Activated naive CD4-positive, alpha-beta T cell treated with anti-CD3 and anti-CD28 coated beads, Interleukin-2, amount 10 ng/mL, durations not matched to agents 7 days and 5 days (primary cell): ENCODE measurements at regions not wholly inside any gene's neighbourhood (a gene's known extent, or its start where the extent isn't known, plus 50 kb on each side); places are given as distances from the start of the nearest gene placed in this dataset.
"Not testable (repeated sequence)": the region's sequence is repeated elsewhere in the genome, so short reads cannot be mapped to it uniquely, and the experiment has no call there.

Experiments
- CTCF ChIA-PET: fragments of 350-600 bp; sonication (Branson Sonifier 250); formaldehyde crosslinking; loops from one replicate; lab custom pipeline; 2021; ENCODE audit warnings: antibody characterized with exemption; lab: Charles Lee
- DNase-seq: peaks from one replicate; pipeline ENCODE4 v3.0.0-alpha.2; 2020
- H3K27ac Mint-ChIP-seq: one replicate; pipeline ENCODE4 v1.8.0; 2021; ENCODE audit warnings: mild to moderate bottlenecking, moderate library complexity, mixed read lengths
- H3K27me3 Mint-ChIP-seq: one replicate; pipeline ENCODE4 v1.8.0; 2021; ENCODE audit warnings: mild to moderate bottlenecking, mixed read lengths
- H3K36me3 Mint-ChIP-seq: one replicate; pipeline ENCODE4 v1.8.0; 2021; ENCODE audit warnings: mixed read lengths
- H3K4me1 Mint-ChIP-seq: one replicate; pipeline ENCODE4 v1.8.0; 2021; ENCODE audit warnings: mixed read lengths
- H3K4me3 Mint-ChIP-seq: one replicate; pipeline ENCODE4 v1.8.0; 2021; ENCODE audit warnings: mild to moderate bottlenecking, moderate library complexity, mixed read lengths
- H3K9me3 Mint-ChIP-seq: one replicate; pipeline ENCODE4 v1.8.0; 2021; ENCODE audit warnings: mixed read lengths

DNA sequence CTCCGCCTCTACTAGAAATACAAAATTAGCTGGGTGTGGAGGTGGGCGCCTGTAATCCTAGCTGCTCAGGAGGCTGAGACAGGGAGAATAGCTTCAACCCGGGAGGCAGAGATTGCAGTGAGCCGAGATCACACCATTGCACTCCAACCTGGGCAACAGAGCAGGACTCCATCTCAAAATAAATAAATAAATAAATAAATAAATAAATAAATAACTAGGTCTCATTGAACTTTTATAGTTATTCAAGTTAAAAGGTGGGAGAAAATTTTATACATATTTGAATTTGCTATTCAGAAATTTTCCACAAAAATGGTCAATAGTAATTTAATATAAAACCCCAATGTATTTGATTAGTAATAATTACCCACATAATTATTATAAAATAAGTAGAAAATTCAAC is 593.9 kb upstream of the CDH10 start:
- H3K9me3 Mint-ChIP-seq, CTCF ChIA-PET, H3K27ac Mint-ChIP-seq, H3K27me3 Mint-ChIP-seq, H3K4me1 Mint-ChIP-seq, DNase-seq, H3K36me3 Mint-ChIP-seq, H3K4me3 Mint-ChIP-seq: not testable (repeated sequence)

DNA sequence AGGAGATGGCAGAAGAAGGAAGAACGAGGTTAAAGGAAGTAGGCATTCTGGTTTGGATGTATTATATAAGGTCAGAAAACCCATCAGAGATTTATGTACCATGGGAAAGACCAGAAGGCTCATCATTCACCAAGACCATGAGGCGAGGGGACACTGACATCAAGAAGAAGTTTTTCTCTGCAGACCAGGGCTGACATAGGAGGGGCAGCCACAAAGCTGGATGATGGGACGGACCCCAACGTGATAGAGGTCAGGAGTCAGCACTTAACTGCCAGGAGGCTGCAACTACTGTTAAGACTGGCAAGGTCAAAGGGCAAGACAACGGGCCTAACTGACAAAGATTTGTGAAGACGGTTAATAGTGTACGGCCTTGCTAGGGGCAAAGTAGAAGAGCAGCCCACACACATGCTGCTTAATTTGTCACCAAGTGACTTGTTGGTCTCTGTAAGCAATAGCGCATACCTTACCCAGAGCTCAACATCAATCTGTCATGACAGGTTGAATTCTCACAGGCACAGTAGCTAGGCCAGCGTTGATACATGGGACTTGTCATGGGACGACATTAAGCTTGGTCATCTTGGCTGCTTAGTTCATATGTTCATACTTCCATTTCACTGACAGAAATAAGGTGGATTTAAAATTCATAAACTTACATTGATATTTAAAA is 579.7 kb upstream of the CDH10 start:
- CTCF ChIA-PET: no interaction called here
- Mint-ChIP-seq H3K4me1 (no peaks in the 10 kb centered on the region), H3K36me3 (no peaks in the 10 kb centered on the region), H3K27me3 (no peaks in the 10 kb centered on the region), H3K9me3 (peaks cover under 1% of the 10 kb centered on the region), H3K27ac (no peak overlapping the region), H3K4me3 (no peak overlapping the region)
- no peak for DNase-seq

DNA sequence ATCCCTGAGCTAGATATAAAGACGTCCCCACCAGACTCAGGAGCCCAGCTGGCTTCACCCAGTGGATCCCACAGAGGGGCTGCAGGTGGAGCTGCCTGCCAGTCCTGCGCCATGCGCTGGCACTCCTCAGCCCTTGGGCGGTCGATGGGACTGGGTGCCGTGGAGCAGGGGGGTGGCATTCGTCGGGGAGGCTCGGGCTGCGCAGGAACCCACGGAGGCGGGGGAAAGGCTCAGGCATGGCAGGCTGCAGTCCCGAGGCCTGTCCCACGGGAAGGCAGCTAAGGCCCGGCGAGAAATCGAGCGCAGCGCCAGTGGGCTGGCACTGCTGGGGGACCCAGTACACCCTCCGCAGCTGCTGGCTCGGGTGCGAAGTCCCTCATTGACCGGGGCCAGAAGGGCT is 555.1 kb upstream of the CDH10 start:
- H3K4me3 Mint-ChIP-seq, DNase-seq, H3K4me1 Mint-ChIP-seq, H3K36me3 Mint-ChIP-seq, H3K27ac Mint-ChIP-seq, H3K27me3 Mint-ChIP-seq, CTCF ChIA-PET: not testable (repeated sequence)
- H3K9me3 Mint-ChIP-seq: peaks cover 13% of the 10 kb centered on the region

DNA sequence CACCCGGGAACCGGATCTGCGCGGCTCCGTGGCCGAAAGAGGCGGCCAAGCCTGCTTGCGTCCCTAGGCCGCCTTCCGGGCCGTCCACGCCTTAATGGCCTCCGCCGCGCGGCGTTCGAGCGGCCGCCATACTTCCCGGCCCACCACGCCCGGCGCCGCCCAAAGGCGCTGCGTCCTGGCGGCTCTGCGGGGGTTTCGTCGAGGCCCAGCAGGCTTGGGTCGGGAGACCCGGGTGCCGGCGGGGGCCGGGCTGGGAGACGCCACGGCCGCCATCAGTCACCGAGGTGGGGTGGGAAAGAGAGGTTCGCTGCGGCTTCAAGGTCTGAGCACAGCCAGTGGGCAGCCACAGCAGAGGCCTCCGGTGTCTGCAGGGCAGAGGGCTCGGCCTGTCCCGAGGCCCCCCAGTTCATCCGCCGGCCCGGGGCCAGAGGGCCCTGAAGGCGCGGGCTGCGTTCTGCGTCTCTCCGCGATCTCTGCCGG is 545.8 kb upstream of the CDH10 start:
- Mint-ChIP-seq H3K36me3 (no peaks in the 10 kb centered on the region), H3K9me3 (peaks cover 10% of the 10 kb centered on the region), H3K27ac (no peak overlapping the region), H3K4me3 (no peak overlapping the region), H3K27me3 (no peaks in the 10 kb centered on the region), H3K4me1 (no peaks in the 10 kb centered on the region)
- no peak for DNase-seq
- CTCF ChIA-PET: no interaction called here

DNA sequence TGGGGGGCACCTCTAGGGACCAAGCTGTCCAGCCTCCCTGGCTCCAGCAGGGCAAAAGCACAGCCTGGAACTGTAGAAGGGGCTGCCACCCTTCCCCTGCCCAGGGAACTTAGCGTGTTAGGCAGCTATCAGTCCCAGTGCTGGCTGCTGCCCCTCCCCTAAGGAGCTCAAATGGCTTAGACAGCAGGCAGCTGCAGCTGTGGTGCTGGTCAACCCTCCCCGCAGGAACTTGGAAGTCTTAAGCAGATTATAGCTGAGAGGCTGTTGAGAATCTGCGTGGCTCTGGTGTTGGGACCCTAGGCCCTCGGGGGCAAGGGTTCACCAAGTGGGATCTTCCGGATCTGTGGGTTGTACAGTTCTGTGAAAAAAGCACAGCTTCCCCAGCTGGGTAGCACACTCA is 536.5 kb upstream of the CDH10 start:
- Mint-ChIP-seq H3K27me3 (no peaks in the 10 kb centered on the region), H3K4me1 (no peaks in the 10 kb centered on the region), H3K27ac (no peak overlapping the region), H3K4me3 (no peak overlapping the region), H3K36me3 (no peaks in the 10 kb centered on the region), H3K9me3 (peaks cover 20% of the 10 kb centered on the region)
- DNase-seq: no peak
- CTCF ChIA-PET: no interaction called here

DNA sequence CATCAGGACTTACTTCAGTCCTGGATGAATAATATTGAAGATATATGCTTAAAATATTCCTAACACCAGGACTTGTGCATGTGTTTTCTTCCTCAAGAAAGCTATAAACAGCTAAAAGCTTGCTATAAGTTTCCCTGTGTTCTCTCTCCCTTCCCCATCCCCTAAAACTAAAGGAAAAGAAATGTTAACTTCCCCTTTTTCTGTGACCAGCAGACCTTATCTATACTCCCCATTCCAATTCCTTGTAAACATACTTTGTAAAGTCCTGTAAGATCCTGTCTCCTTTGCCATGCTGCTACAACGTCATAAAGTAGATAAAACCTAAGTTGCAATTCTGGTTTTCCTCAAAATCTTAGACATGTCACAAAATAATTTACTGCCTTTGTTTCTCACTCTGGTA is 517.8 kb upstream of the CDH10 start:
- H3K27me3 Mint-ChIP-seq, H3K4me3 Mint-ChIP-seq, DNase-seq, H3K4me1 Mint-ChIP-seq, H3K27ac Mint-ChIP-seq, H3K36me3 Mint-ChIP-seq, CTCF ChIA-PET: not testable (repeated sequence)
- peaks cover 14% of the 10 kb centered on the region for H3K9me3 Mint-ChIP-seq

DNA sequence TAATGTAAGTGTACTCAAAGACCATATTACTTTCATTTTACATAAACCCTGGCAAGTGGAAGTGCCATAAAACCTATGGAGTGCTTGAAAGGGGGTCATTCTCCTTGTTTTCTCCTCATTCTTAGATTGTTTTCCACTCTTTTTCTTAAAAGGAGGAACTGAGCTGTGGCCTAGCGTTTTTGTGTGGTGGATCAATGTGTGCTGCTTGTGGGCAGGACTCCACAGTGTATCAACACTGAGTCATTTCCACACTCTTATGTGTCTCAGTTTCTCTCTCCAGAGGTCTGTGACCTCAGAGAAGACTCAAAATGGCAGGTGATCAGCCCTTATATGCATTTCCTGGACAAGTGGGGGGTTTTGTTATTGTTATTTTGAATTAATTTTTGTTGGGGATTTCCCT is 516.1 kb upstream of the CDH10 start:
- no peak overlapping the region for H3K27ac Mint-ChIP-seq
- CTCF ChIA-PET: no interaction called here
- H3K9me3 Mint-ChIP-seq: peaks cover 15% of the 10 kb centered on the region
- no peak overlapping the region for H3K4me3 Mint-ChIP-seq
- H3K27me3 Mint-ChIP-seq: no peaks in the 10 kb centered on the region
- DNase-seq: no peak
- H3K4me1 Mint-ChIP-seq: no peaks in the 10 kb centered on the region
- H3K36me3 Mint-ChIP-seq: no peaks in the 10 kb centered on the region

DNA sequence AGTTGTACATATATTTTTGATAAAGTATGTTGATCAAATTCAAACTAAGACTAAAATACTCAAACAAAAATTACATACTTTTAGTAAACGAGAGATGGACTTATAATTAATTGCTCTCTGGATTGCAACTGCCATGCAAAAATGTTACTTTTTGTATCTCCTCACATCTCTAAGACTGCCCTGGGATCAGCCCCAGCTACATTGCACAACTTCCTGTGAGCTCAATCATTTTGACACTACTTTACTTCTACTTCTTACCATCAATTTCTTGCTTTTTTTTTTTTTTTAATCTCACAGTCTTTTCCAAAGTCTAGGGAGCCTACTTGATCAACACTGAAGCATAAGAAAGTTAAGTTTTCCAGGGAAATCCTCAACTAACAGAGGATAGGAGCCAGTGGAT is 506.0 kb upstream of the CDH10 start:
- no peaks in the 10 kb centered on the region for H3K36me3 Mint-ChIP-seq
- DNase-seq: no peak
- no peaks in the 10 kb centered on the region for H3K27me3 Mint-ChIP-seq
- H3K9me3 Mint-ChIP-seq: peaks cover 16% of the 10 kb centered on the region
- CTCF ChIA-PET: no interaction called here
- no peak overlapping the region for H3K27ac Mint-ChIP-seq
- H3K4me3 Mint-ChIP-seq: no peak overlapping the region
- no peaks in the 10 kb centered on the region for H3K4me1 Mint-ChIP-seq

DNA sequence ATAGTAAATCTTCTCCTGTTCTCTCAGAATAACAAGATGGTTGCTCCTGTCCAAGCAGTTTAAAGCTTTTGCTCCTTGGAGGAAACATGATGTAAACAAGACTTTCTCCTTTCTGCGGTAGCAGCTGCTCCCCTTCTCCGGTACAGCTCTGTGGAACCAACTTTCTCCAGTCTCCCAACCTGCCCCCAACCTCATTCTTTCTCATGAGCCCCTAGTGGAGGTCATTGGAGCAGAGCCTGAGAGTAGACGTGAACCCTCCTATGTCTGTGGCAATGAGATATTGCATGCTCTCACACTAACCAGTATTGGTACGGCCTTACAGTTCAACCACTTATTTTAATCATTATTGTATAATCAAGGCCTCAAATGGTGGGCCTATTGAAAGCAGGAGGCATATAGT is 483.8 kb upstream of the CDH10 start:
- Mint-ChIP-seq H3K9me3 (peaks cover 5% of the 10 kb centered on the region), H3K27me3 (no peaks in the 10 kb centered on the region), H3K4me1 (no peaks in the 10 kb centered on the region), H3K4me3 (no peak overlapping the region), H3K27ac (no peak overlapping the region), H3K36me3 (no peaks in the 10 kb centered on the region)
- DNase-seq: no peak
- CTCF ChIA-PET: no interaction called here

DNA sequence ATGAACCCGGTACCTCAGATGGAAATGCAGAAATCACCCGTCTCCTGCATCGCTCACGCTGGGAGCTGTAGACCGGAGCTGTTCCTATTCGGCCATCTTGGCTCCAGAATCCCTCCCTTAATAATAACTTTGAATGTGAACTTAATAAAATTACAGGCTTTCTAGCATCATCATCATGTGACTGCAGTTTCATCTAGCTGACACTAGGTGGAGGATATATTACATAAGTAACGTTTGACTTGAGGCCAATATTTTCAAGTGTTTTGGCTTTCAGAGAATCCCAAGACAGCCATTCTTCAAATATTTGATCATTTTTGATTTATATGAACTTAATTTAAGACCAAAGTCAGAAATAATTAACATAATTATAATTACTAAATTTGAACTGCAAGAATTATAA is 474.9 kb upstream of the CDH10 start:
- Mint-ChIP-seq H3K27ac (no peak overlapping the region), H3K9me3 (peaks cover 8% of the 10 kb centered on the region), H3K4me3 (no peak overlapping the region), H3K27me3 (no peaks in the 10 kb centered on the region), H3K4me1 (no peaks in the 10 kb centered on the region), H3K36me3 (no peaks in the 10 kb centered on the region)
- no peak for DNase-seq
- CTCF ChIA-PET: interaction anchor here (0.6 kb wide), 1 partner anchor 1035 kb away, joined by 4 read pairs; no protein-coding TSS in a partner anchor

DNA sequence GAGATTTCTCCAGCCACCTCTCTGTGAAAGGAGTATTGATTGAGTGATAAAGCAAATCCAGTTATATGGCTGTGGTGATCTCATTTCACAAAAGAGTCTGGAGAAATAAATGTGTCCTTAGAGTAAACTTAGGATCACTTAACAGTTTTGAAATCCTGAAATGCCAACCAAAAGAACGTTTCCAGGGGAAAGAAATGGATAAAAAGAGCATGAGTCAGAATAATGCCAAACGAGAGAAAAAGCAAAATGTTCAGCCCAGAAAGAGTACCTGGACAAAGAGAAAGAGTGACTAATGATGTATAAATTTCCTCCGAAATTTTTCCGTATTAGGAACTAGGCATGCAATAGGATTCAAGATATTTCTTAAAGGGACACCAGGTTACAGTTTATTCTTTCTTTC is 463.1 kb upstream of the CDH10 start:
- DNase-seq: no peak
- no peak overlapping the region for H3K4me3 Mint-ChIP-seq
- no peaks in the 10 kb centered on the region for H3K36me3 Mint-ChIP-seq
- CTCF ChIA-PET: no interaction called here
- H3K4me1 Mint-ChIP-seq: no peaks in the 10 kb centered on the region
- no peaks in the 10 kb centered on the region for H3K27me3 Mint-ChIP-seq
- H3K9me3 Mint-ChIP-seq: peaks cover 10% of the 10 kb centered on the region
- H3K27ac Mint-ChIP-seq: no peak overlapping the region

DNA sequence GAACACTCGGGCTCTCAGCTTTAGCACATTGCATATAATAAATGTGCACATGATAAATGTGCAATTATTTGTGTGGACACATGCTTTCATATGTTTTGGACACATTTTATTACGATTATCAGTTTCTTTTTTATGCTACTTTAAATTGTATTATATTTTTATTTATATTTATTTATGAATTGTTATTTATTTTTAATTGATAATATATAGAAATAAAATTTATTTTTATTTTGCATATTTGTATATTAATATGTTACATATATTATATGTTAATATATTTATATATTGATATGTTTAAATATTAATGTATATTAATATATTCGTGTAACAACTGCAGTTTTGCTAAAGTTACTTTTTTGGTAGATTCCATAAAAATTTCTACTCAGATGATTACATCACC is 454.8 kb upstream of the CDH10 start:
- no peak for DNase-seq
- Mint-ChIP-seq H3K36me3 (no peaks in the 10 kb centered on the region), H3K4me1 (no peaks in the 10 kb centered on the region), H3K9me3 (peaks cover 6% of the 10 kb centered on the region), H3K27me3 (no peaks in the 10 kb centered on the region), H3K4me3 (no peak overlapping the region), H3K27ac (no peak overlapping the region)
- CTCF ChIA-PET: no interaction called here

DNA sequence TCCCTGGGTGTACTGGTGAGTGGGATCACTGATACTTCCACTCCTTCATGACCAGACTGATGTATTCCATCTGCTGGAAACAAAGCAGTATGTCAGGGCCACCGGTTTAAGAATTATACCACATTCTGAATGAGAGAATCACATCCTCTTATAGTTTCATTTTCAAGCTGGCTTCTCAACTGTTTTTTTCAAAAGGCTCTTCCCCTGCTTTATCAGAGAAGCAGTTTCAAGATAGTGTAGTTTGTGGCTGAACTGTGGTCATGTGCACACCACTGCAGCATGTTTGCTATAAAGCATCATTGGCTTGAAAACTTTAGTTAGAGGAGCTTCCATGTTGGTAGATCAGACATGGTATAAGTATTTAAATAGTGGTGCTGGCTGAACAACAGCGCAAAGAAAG is 450.5 kb upstream of the CDH10 start:
- no peaks in the 10 kb centered on the region for H3K27me3 Mint-ChIP-seq
- no peaks in the 10 kb centered on the region for H3K36me3 Mint-ChIP-seq
- DNase-seq: no peak

DNA sequence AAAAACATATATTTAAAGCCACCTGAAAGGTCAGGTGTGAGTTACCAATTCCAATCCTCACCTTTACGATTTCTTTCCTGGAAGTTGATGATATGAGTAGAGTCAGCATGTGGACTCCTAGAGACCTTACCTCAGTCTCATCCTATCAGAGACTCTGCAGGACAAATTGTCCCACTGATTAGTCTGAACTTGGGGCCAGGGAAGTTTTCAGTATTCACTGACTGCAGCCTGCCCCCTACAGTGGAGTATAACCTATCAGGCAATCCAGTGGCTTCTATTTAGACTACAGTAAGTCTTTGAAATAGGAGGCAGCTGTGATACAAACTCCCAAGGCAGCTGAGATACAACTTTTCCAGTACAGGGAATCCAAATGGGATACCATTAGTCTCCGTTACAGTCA is 449.4 kb upstream of the CDH10 start:
- DNase-seq: no peak
- Mint-ChIP-seq H3K27ac (no peak overlapping the region), H3K4me1 (no peaks in the 10 kb centered on the region), H3K4me3 (no peak overlapping the region), H3K36me3 (no peaks in the 10 kb centered on the region), H3K9me3 (peaks cover 6% of the 10 kb centered on the region), H3K27me3 (no peaks in the 10 kb centered on the region)
- CTCF ChIA-PET: no interaction called here

More for the DNA sequence above, 450.5 kb upstream of the CDH10 start:
- H3K4me3 Mint-ChIP-seq: no peak overlapping the region
- H3K4me1 Mint-ChIP-seq: no peaks in the 10 kb centered on the region
- peaks cover 6% of the 10 kb centered on the region for H3K9me3 Mint-ChIP-seq
- H3K27ac Mint-ChIP-seq: no peak overlapping the region
- CTCF ChIA-PET: no interaction called here

DNA sequence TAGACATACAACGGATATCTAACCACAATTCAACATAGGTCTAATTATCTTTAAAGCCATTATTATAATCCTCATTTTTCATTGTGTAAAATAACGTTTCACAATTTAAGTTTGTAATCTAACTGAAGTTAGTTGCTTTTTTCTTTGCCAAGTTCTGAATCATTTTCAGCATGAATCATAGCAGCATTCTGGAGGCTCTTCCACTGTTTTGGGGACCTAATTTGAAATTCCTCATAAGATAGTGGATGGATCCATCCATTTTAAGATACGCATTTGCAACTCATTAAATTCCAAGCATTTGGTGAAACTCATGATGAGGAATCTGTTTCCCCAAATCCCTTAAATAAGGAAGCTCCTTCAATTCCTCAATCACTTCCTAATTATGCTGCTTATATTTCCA is 447.1 kb upstream of the CDH10 start:
- CTCF ChIA-PET: no interaction called here
- H3K36me3 Mint-ChIP-seq: no peaks in the 10 kb centered on the region
- no peak overlapping the region for H3K4me3 Mint-ChIP-seq
- H3K9me3 Mint-ChIP-seq: peaks cover 6% of the 10 kb centered on the region
- no peak for DNase-seq
- no peaks in the 10 kb centered on the region for H3K4me1 Mint-ChIP-seq
- H3K27me3 Mint-ChIP-seq: no peaks in the 10 kb centered on the region
- H3K27ac Mint-ChIP-seq: no peak overlapping the region

DNA sequence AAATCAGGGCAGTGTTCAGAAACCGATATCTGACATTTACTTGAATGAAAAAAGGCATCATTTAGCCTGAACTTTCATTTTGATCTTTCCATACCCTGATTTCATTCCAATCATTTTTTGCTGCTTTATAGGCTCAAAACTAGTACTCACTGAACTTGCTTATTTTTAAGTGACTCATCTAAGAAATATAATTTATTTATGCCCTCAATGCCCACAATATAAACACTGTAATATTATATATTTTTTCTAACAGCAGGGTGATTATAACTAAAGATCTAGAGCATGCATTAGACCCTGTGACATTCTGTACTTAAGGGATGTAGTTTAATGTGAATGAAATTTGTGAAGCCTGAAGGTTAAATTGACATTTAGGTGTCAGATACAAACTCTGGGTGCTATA is 446.1 kb upstream of the CDH10 start:
- CTCF ChIA-PET: no interaction called here
- Mint-ChIP-seq H3K9me3 (peaks cover 4% of the 10 kb centered on the region), H3K27ac (no peak overlapping the region), H3K4me1 (no peaks in the 10 kb centered on the region), H3K4me3 (no peak overlapping the region), H3K27me3 (no peaks in the 10 kb centered on the region), H3K36me3 (no peaks in the 10 kb centered on the region)
- DNase-seq: no peak
